Keratinocyte (primary cell): ENCODE measurements at regions not wholly inside any gene's neighbourhood (a gene's known extent, or its start where the extent isn't known, plus 50 kb on each side); places are given as distances from the start of the nearest gene placed in this dataset.

Experiments
- DNase-seq: peaks from one replicate; pipeline ENCODE4 v3.0.0-alpha.2; 2011; ENCODE audit warnings: low read depth, missing footprints, low spot score
- FAIRE-seq: peaks from 2 replicates; lab custom pipeline; 2011; peaks lifted over from hg19 to GRCh38; lab: Jason Lieb, UNC
- H2AFZ ChIP-seq: 2 replicates; pipeline ENCODE4 v1.6.0; 2012; ENCODE audit warnings: low read length, control low read depth, inconsistent platforms; ENCODE audit not compliant: control insufficient read depth
- H3K27ac ChIP-seq: 2 replicates; pipeline ENCODE4 v1.5.1; 2011; ENCODE audit warnings: low read length; ENCODE audit not compliant: control insufficient read depth, insufficient read depth
- H3K27me3 ChIP-seq: 3 replicates; pipeline ENCODE4 v1.6.0; 2011; ENCODE audit warnings: low read length; ENCODE audit not compliant: control insufficient read depth, insufficient read depth; ENCODE audit errors: extremely low read depth
- H3K36me3 ChIP-seq, 2 experiments: 2 replicates in 1 of 2; 3 replicates in 1 of 2; pipeline ENCODE4 v1.5.1; 2011; ENCODE audit warnings: low read length in 2 of 2, mild to moderate bottlenecking in 1 of 2; ENCODE audit not compliant: control insufficient read depth in 2 of 2, insufficient read depth in 2 of 2; ENCODE audit errors: extremely low read depth in 1 of 2
- H3K4me1 ChIP-seq: 3 replicates; pipeline ENCODE4 v1.5.1; 2011; ENCODE audit warnings: low read length; ENCODE audit not compliant: control insufficient read depth, insufficient read depth; ENCODE audit errors: extremely low read depth
- H3K4me2 ChIP-seq: 3 replicates; pipeline ENCODE4 v1.6.0; 2011; ENCODE audit warnings: low read depth, low read length; ENCODE audit not compliant: control insufficient read depth, insufficient read depth; ENCODE audit errors: extremely low read depth
- H3K4me3 ChIP-seq, 3 experiments: fragments of 200-600 bp in 1 of 3; sonication (generic) in 1 of 3; 2 replicates in 2 of 3; 3 replicates in 1 of 3; pipeline ENCODE4 v1.5.1; 2011 to 2016; ENCODE audit warnings: low read length in 3 of 3, mild to moderate bottlenecking in 3 of 3, control low read depth in 2 of 3, inconsistent platforms in 1 of 3, low read depth in 1 of 3, mixed read lengths in 1 of 3, mixed run types in 1 of 3, moderate library complexity in 1 of 3; ENCODE audit not compliant: control insufficient read depth in 2 of 3, insufficient read depth in 2 of 3; ENCODE audit errors: extremely low read depth in 1 of 3
- H3K79me2 ChIP-seq: 2 replicates; pipeline ENCODE4 v1.6.0; 2012; ENCODE audit warnings: low read length; ENCODE audit not compliant: control insufficient read depth, insufficient read depth
- H3K9ac ChIP-seq: 3 replicates; pipeline ENCODE4 v1.6.0; 2011; ENCODE audit warnings: low read length; ENCODE audit not compliant: control insufficient read depth, insufficient read depth; ENCODE audit errors: extremely low read depth
- H3K9me1 ChIP-seq: 3 replicates; pipeline ENCODE4 v1.6.0; 2011; ENCODE audit warnings: low read length; ENCODE audit not compliant: control insufficient read depth, insufficient read depth; ENCODE audit errors: extremely low read depth
- H3K9me3 ChIP-seq: 2 replicates; pipeline ENCODE4 v1.5.1; 2012; ENCODE audit warnings: low read depth, low read length; ENCODE audit not compliant: control insufficient read depth
- H4K20me1 ChIP-seq: 3 replicates; pipeline ENCODE4 v1.6.0; 2011; ENCODE audit warnings: low read length; ENCODE audit not compliant: control insufficient read depth, insufficient read depth; ENCODE audit errors: extremely low read depth
- CTCF ChIP-seq, 3 experiments: IDR thresholded peaks in 1 of 3; conservative IDR thresholded peaks in 1 of 3; optimal IDR thresholded peaks in 1 of 3; 2 replicates in 2 of 3; 3 replicates in 1 of 3; pipeline versions ENCODE3 to v1.5.1; 2011; ENCODE audit warnings: low read length in 3 of 3, mild to moderate bottlenecking in 3 of 3, moderate library complexity in 2 of 3, control low read depth in 1 of 3, inconsistent platforms in 1 of 3; ENCODE audit not compliant: insufficient read depth in 2 of 3; ENCODE audit errors: extremely low read depth in 1 of 3
- EZH2 ChIP-seq: IDR thresholded peaks from one replicate; pipeline ENCODE4 v1.6.1; 2012; ENCODE audit warnings: inconsistent platforms, mild to moderate bottlenecking, low read length, moderate library complexity
- dilution Hi-C: fragments of 300-500 bp; cut with MboI; formaldehyde crosslinking; loops from one replicate; pipeline ENCODE4 v1.7.0; 2020; ENCODE audit warnings: low sequenced_read_pairs; ENCODE audit not compliant: extremely low pct_ligation_motif_present

- H3K4me1 ChIP-seq, result no peaks in the 10 kb centered on the region
- H3K9me3 ChIP-seq, result no peaks in the 10 kb centered on the region
- TF ChIP-seq EZH2, result no peak
- no peak for TF ChIP-seq CTCF (optimal IDR thresholded peaks at IDR 0.05 in 1 of 3, IDR thresholded peaks at IDR 0.05 in 1 of 3, conservative IDR thresholded peaks at IDR 0.05 in 1 of 3; ENCODE audit: extremely low read depth in 1 of 3, insufficient read depth in 2 of 3, low read length in 3 of 3)
- no peaks in the 10 kb centered on the region for H4K20me1 ChIP-seq
- H3K4me3 ChIP-seq, result no peak overlapping the region
- no peaks in the 10 kb centered on the region for H3K36me3 ChIP-seq
- FAIRE-seq (no peak), DNase-seq (no peak)
- no peak overlapping the region for H3K27ac ChIP-seq
- dilution Hi-C loops, result no loop called here
- no peak overlapping the region for H3K4me2 ChIP-seq
- H2AFZ ChIP-seq, result no peak overlapping the region
- H3K27me3 ChIP-seq, result no peaks in the 10 kb centered on the region
- H3K9me1 ChIP-seq, result no peaks in the 10 kb centered on the region
- H3K79me2 ChIP-seq, result no peaks in the 10 kb centered on the region
- no peak overlapping the region for H3K9ac ChIP-seq
These were observed 415.9 kb downstream of the EPHA4 start for GRCh38 chr2:221156062-221156734.

- Histone ChIP-seq H3K9ac (no peak overlapping the region), H3K4me1 (no peaks in the 10 kb centered on the region), H3K9me3 (no peaks in the 10 kb centered on the region), H4K20me1 (no peaks in the 10 kb centered on the region), H3K36me3 (no peaks in the 10 kb centered on the region), H3K4me2 (no peak overlapping the region), H3K27ac (no peak overlapping the region), H2AFZ (no peak overlapping the region), H3K27me3 (no peaks in the 10 kb centered on the region), H3K4me3 (no peak overlapping the region), H3K9me1 (no peaks in the 10 kb centered on the region), H3K79me2 (no peaks in the 10 kb centered on the region)
- TF ChIP-seq EZH2 (no peak), CTCF (optimal IDR thresholded peaks at IDR 0.05 in 1 of 3, IDR thresholded peaks at IDR 0.05 in 1 of 3, conservative IDR thresholded peaks at IDR 0.05 in 1 of 3; ENCODE audit: extremely low read depth in 1 of 3, insufficient read depth in 2 of 3, low read length in 3 of 3) (no peak)
- FAIRE-seq (no peak), DNase-seq (no peak)
- dilution Hi-C loops, result no loop called here
These were observed 410.9 kb downstream of the EPHA4 start for GRCh38 chr2:221161186-221161585.
